IMR-90 (cell line): ENCODE measurements at regions not wholly inside any gene's neighbourhood (a gene's known extent, or its start where the extent isn't known, plus 50 kb on each side); places are given as distances from the start of the nearest gene placed in this dataset.

Experiments used
- ATAC-seq: fragments of 200-7000 bp; cut with Tn5 transposase; 2 replicates; pipeline ENCODE4 v1.9.1; 2020; ENCODE audit warnings: low read depth, mild to moderate bottlenecking, moderate library complexity
- BruUV-seq: library from RNA; stranded (reverse); fragments of 400-500 nt; replicated peaks from 2 replicates; lab custom pipeline; 2021; lab: Mats Ljungman, UMichigan
- CTCF ChIA-PET: fragments of 300-600 bp; formaldehyde crosslinking; extraction: SDS; loops from one replicate; lab custom pipeline; 2021; ENCODE audit warnings: antibody characterized with exemption; lab: Yijun Ruan, JAX
- POLR2A ChIA-PET: fragments of 300-600 bp; sonication (Branson Sonifier 250); formaldehyde crosslinking; loops from one replicate; lab custom pipeline; 2022; ENCODE audit warnings: antibody characterized with exemption; ENCODE audit not compliant: unreplicated experiment; lab: Charles Lee
- DNase-seq: peaks from one replicate; pipeline ENCODE4 v3.0.0; 2013
- H2AFZ ChIP-seq: replicated peaks from 2 replicates; pipeline ENCODE3; 2013; ENCODE audit warnings: low read length, mild to moderate bottlenecking; ENCODE audit not compliant: poor library complexity
- H2AK5ac ChIP-seq: 2 replicates; pipeline ENCODE4 v1.6.1; 2013; ENCODE audit warnings: low read depth, low read length, inconsistent platforms
- H2AK9ac ChIP-seq: replicated peaks from 2 replicates; pipeline ENCODE3; 2013; ENCODE audit warnings: mild to moderate bottlenecking, low read depth, low read length, moderate library complexity; ENCODE audit not compliant: poor library complexity
- H2BK120ac ChIP-seq: 2 replicates; pipeline ENCODE4 v1.6.1; 2013; ENCODE audit warnings: low read depth, low read length, inconsistent platforms
- H2BK15ac ChIP-seq: 3 replicates; pipeline ENCODE4 v1.6.1; 2013; ENCODE audit warnings: low read depth, low read length, inconsistent platforms
- H2BK20ac ChIP-seq: 2 replicates; pipeline ENCODE4 v1.6.1; 2013; ENCODE audit warnings: low read depth, mild to moderate bottlenecking, inconsistent platforms, low read length, moderate library complexity
- H2BK5ac ChIP-seq: 2 replicates; pipeline ENCODE4 v1.6.1; 2013; ENCODE audit warnings: mild to moderate bottlenecking, low read depth, low read length, inconsistent platforms; ENCODE audit not compliant: poor library complexity, severe bottlenecking
- H3K14ac ChIP-seq: replicated peaks from 2 replicates; pipeline ENCODE4 v1.6.1; 2013; ENCODE audit warnings: low read depth, low read length, inconsistent platforms
- H3K18ac ChIP-seq: 2 replicates; pipeline ENCODE4 v1.6.1; 2013; ENCODE audit warnings: low read depth, low read length, control low read depth
- H3K23ac ChIP-seq: 2 replicates; pipeline ENCODE4 v1.6.1; 2013; ENCODE audit warnings: low read depth, low read length, inconsistent platforms
- H3K27ac ChIP-seq: 2 replicates; pipeline ENCODE4 v1.5.1; 2013; ENCODE audit warnings: mild to moderate bottlenecking, control low read depth, low read length; ENCODE audit not compliant: insufficient read depth
- H3K27me3 ChIP-seq: 2 replicates; pipeline ENCODE4 v1.6.1; 2013; ENCODE audit warnings: low read length; ENCODE audit not compliant: control insufficient read depth, insufficient read depth
- H3K36me3 ChIP-seq: 2 replicates; pipeline ENCODE4 v1.6.1; 2013; ENCODE audit warnings: low read length, mixed read lengths; ENCODE audit not compliant: control insufficient read depth, insufficient read depth
- H3K4ac ChIP-seq: 2 replicates; pipeline ENCODE4 v1.6.1; 2013; ENCODE audit warnings: low read depth, low read length, inconsistent platforms
- H3K4me1 ChIP-seq: 2 replicates; pipeline ENCODE4 v1.6.1; 2013; ENCODE audit warnings: low read length, mixed read lengths; ENCODE audit not compliant: control insufficient read depth, insufficient read depth
- H3K4me2 ChIP-seq: 2 replicates; pipeline ENCODE4 v1.6.1; 2013; ENCODE audit warnings: low read depth, mild to moderate bottlenecking, control low read depth, low read length, moderate library complexity
- H3K4me3 ChIP-seq: 2 replicates; pipeline ENCODE4 v1.5.1; 2013; ENCODE audit warnings: low read depth, mild to moderate bottlenecking, control low read depth, low read length, moderate library complexity; ENCODE audit not compliant: insufficient read depth
- H3K56ac ChIP-seq: 2 replicates; pipeline ENCODE4 v1.6.1; 2013; ENCODE audit warnings: low read length, inconsistent platforms; ENCODE audit not compliant: insufficient read depth; ENCODE audit errors: extremely low read depth
- H3K79me1 ChIP-seq, 2 experiments: 2 replicates each; pipeline ENCODE4 v1.6.1; 2013; ENCODE audit warnings: low read length in 2 of 2, inconsistent platforms in 1 of 2, low read depth in 1 of 2
- H3K9ac ChIP-seq: 2 replicates; pipeline ENCODE4 v1.6.1; 2013; ENCODE audit warnings: low read depth, low read length, control low read depth
- H3K9me1 ChIP-seq: 2 replicates; pipeline ENCODE4 v1.6.1; 2013; ENCODE audit warnings: low read length, inconsistent platforms; ENCODE audit not compliant: insufficient read depth
- H3K9me3 ChIP-seq: 2 replicates; pipeline ENCODE4 v1.6.1; 2013; ENCODE audit warnings: low read length; ENCODE audit not compliant: control insufficient read depth, insufficient read depth
- H4K20me1 ChIP-seq: 2 replicates; pipeline ENCODE4 v1.6.1; 2013; ENCODE audit warnings: low read length, inconsistent platforms; ENCODE audit not compliant: insufficient read depth
- H4K5ac ChIP-seq: 2 replicates; pipeline ENCODE4 v1.6.1; 2013; ENCODE audit warnings: mild to moderate bottlenecking, low read depth, low read length, control low read depth
- H4K8ac ChIP-seq, 2 experiments: 2 replicates each; pipeline ENCODE4 v1.6.1; 2013; ENCODE audit warnings: low read depth in 2 of 2, low read length in 2 of 2, control low read depth in 1 of 2, inconsistent platforms in 1 of 2
- H4K91ac ChIP-seq: 2 replicates; pipeline ENCODE4 v1.6.1; 2013; ENCODE audit warnings: low read depth, low read length, inconsistent platforms; ENCODE audit not compliant: insufficient read depth
- BHLHE40 ChIP-seq: fragments of 150-350 bp; IDR thresholded peaks from 2 replicates; pipeline ENCODE4 v1.6.1; 2016; ENCODE audit warnings: mild to moderate bottlenecking, low read depth, low read length
- CHD1 ChIP-seq: IDR thresholded peaks from 2 replicates; pipeline ENCODE4 v1.6.1; 2012; ENCODE audit warnings: low read depth, low read length, improper control_type of control experiment
- FOS ChIP-seq: fragments of 150-350 bp; IDR thresholded peaks from 2 replicates; pipeline ENCODE4 v1.6.1; 2016; ENCODE audit warnings: low read depth, low read length
- MAFK ChIP-seq: IDR thresholded peaks from 2 replicates; pipeline ENCODE4 v1.6.1; 2012; ENCODE audit warnings: low read depth, low read length, improper control_type of control experiment
- MAZ ChIP-seq: IDR thresholded peaks from 2 replicates; pipeline ENCODE4 v1.6.1; 2012; ENCODE audit warnings: low read depth, mild to moderate bottlenecking, low read length, improper control_type of control experiment, moderate library complexity, borderline replicate concordance
- MXI1 ChIP-seq: IDR thresholded peaks from 2 replicates; pipeline ENCODE4 v1.6.1; 2012; ENCODE audit warnings: low read depth, mild to moderate bottlenecking, low read length, moderate library complexity, borderline replicate concordance
- NFE2L2 ChIP-seq: fragments of 150-350 bp; IDR thresholded peaks from 2 replicates; pipeline ENCODE4 v1.6.1; 2016; ENCODE audit warnings: low read depth, mild to moderate bottlenecking, low read length
- POLR2A ChIP-seq: IDR thresholded peaks from 2 replicates; pipeline ENCODE4 v1.6.1; 2012; ENCODE audit warnings: mild to moderate bottlenecking, low read depth, low read length
- RAD21 ChIP-seq: IDR thresholded peaks from 2 replicates; pipeline ENCODE4 v1.6.1; 2012; ENCODE audit warnings: low read length, improper control_type of control experiment
- RFX5 ChIP-seq: IDR thresholded peaks from 2 replicates; pipeline ENCODE4 v1.8.0; 2012; ENCODE audit warnings: low read depth, mild to moderate bottlenecking, low read length, moderate library complexity
- SMC3 ChIP-seq: fragments of 150-350 bp; IDR thresholded peaks from 2 replicates; pipeline ENCODE4 v1.6.1; 2016; ENCODE audit warnings: low read depth, mild to moderate bottlenecking, antibody characterized with exemption, low read length, moderate library complexity
- WGBS, 2 experiments: methylation state at CpG; one replicate each; pipeline versions ENCODE4 v1.1.5 to v1.1.7; 2013; ENCODE audit warnings: missing lambda C conversion rate in 2 of 2; ENCODE audit not compliant: insufficient read length in 1 of 2; ENCODE audit errors: extremely low coverage in 2 of 2; 5-methylcytosine and 5-hydroxymethylcytosine counted together
- dilution Hi-C: fragments of 300-500 bp; cut with HindIII; formaldehyde crosslinking; loops from one replicate; pipeline ENCODE4 v1.14.3; 2018; ENCODE audit warnings: low sequenced_read_pairs; ENCODE audit not compliant: unreplicated experiment
- in situ Hi-C: fragments of 300-500 bp; cut with MboI; formaldehyde crosslinking; loops from 3 replicates; pipeline ENCODE4 v1.14.3; 2019; ENCODE audit warnings: low sequenced_read_pairs, inconsistent platforms, mixed read lengths
- intact Hi-C: fragments of 100-400 bp; cut with micrococcal nuclease; formaldehyde crosslinking; loops from 2 replicates; pipeline ENCODE4 v1.10.0; 2022
- TF ChIP-seq, protein P1 (sequence below): fragments of 150-350 bp; IDR thresholded peaks from 2 replicates; pipeline ENCODE4 v1.6.1; 2017; ENCODE audit warnings: mild to moderate bottlenecking, antibody characterized with exemption, low read length, low read depth
- TF ChIP-seq, protein P2 (sequence below): conservative IDR thresholded peaks from 2 replicates; pipeline ENCODE4 v1.5.1; 2012; ENCODE audit warnings: mild to moderate bottlenecking, low read depth, low read length, improper control_type of control experiment
- TF ChIP-seq, protein P3 (sequence below): fragments of 150-350 bp; IDR thresholded peaks from 2 replicates; pipeline ENCODE4 v1.6.1; 2016; ENCODE audit warnings: low read depth, mild to moderate bottlenecking, low read length, moderate library complexity, borderline replicate concordance

DNA sequence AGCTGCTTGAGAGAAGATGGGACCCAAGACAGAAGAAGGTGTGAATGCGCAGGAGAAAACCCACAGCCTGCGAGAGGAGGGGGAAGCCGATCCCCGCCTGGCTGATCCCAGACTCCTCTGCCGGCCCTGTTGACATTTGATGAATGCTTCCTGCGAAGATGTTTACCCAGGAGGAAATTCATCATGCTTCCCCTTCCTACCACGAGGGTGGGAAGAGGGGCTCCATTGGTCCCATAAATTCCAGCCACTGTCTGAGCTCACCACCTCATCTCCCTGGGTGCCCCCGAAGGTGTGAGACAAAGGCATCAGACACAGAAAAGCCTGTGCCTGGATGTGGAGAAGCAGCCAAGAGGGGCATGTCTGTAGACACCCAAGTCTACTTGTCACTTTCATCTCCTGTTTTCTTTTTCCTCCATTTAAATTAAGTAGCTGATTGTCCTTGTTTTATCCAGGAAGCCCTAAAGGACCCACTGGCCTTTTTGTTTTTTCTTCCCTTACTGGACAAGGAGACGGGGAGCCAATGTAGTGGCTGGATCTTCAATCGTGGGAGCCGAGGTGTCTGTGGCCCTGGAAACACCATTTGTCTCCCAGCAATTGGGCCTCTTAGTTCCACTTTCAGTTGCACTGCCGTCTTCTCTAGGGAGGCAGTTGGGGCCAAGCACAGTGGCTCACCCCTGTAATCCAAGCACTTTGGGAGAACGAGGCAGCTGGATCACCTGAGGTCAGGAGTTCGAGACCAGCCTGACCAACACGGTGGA lies 95.3 kb upstream of the HES1 start:
- Histone ChIP-seq H3K23ac (no peak overlapping the region), H3K36me3 (no peaks in the 10 kb centered on the region), H3K9me3 (no peaks in the 10 kb centered on the region), H3K4me2 (no peak overlapping the region), H3K9me1 (no peaks in the 10 kb centered on the region), H4K5ac (no peak overlapping the region), H3K27me3 (peaks cover 25% of the 10 kb centered on the region), H4K20me1 (no peaks in the 10 kb centered on the region), H3K4me3 (no peak overlapping the region), H2BK120ac (no peak overlapping the region), H3K27ac (no peak overlapping the region), H2AK9ac (no peak overlapping the region), H2AK5ac (no peak overlapping the region), H4K8ac (no peak overlapping the region), H2BK5ac (no peak overlapping the region), H3K14ac (no peak overlapping the region), H2AFZ (no peak overlapping the region), H3K9ac (no peak overlapping the region), H3K79me1 (no peaks in the 10 kb centered on the region), H3K18ac (no peak overlapping the region), H3K56ac (no peak overlapping the region), H4K91ac (no peak overlapping the region), H3K4me1 (no peaks in the 10 kb centered on the region), H2BK20ac (no peak overlapping the region), H3K4ac (no peak overlapping the region), H2BK15ac (no peak overlapping the region)
- TF ChIP-seq, protein P1, sequence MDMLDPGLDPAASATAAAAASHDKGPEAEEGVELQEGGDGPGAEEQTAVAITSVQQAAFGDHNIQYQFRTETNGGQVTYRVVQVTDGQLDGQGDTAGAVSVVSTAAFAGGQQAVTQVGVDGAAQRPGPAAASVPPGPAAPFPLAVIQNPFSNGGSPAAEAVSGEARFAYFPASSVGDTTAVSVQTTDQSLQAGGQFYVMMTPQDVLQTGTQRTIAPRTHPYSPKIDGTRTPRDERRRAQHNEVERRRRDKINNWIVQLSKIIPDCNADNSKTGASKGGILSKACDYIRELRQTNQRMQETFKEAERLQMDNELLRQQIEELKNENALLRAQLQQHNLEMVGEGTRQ, result no peak
- TF ChIP-seq RAD21 (no peak), POLR2A (no peak), RFX5 (no peak), BHLHE40 (no peak), MAFK (no peak), NFE2L2 (no peak), MAZ (no peak), SMC3 (no peak), MXI1 (no peak), CHD1 (no peak), FOS (no peak)
- TF ChIP-seq, protein P2, sequence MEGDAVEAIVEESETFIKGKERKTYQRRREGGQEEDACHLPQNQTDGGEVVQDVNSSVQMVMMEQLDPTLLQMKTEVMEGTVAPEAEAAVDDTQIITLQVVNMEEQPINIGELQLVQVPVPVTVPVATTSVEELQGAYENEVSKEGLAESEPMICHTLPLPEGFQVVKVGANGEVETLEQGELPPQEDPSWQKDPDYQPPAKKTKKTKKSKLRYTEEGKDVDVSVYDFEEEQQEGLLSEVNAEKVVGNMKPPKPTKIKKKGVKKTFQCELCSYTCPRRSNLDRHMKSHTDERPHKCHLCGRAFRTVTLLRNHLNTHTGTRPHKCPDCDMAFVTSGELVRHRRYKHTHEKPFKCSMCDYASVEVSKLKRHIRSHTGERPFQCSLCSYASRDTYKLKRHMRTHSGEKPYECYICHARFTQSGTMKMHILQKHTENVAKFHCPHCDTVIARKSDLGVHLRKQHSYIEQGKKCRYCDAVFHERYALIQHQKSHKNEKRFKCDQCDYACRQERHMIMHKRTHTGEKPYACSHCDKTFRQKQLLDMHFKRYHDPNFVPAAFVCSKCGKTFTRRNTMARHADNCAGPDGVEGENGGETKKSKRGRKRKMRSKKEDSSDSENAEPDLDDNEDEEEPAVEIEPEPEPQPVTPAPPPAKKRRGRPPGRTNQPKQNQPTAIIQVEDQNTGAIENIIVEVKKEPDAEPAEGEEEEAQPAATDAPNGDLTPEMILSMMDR, result no peak
- TF ChIP-seq, protein P3, sequence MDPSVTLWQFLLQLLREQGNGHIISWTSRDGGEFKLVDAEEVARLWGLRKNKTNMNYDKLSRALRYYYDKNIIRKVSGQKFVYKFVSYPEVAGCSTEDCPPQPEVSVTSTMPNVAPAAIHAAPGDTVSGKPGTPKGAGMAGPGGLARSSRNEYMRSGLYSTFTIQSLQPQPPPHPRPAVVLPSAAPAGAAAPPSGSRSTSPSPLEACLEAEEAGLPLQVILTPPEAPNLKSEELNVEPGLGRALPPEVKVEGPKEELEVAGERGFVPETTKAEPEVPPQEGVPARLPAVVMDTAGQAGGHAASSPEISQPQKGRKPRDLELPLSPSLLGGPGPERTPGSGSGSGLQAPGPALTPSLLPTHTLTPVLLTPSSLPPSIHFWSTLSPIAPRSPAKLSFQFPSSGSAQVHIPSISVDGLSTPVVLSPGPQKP, result no peak
- BruUV-seq, result no TSS peak
- DNase-seq (no peak), ATAC-seq (no peak)
- ChIA-PET CTCF (no interaction called here), POLR2A (no interaction called here)
- dilution Hi-C loops (no loop called here), intact Hi-C loops (no loop called here), in situ Hi-C loops (no loop called here)
- 79% methylated on average over 4 of the region's 15 CpGs; no CpG with 5 or more reads in 1 of the 2 experiments for WGBS, 2 experiments
